Spleen (tissue), 11 donors: ENCODE measurements at regions not wholly inside any gene's neighbourhood (a gene's known extent, or its start where the extent isn't known, plus 50 kb on each side); places are given as distances from the start of the nearest gene placed in this dataset.

Experiments
- DNase-seq: peaks from one replicate; pipeline ENCODE4 v3.0.0-alpha.2; 2020
- H3K27ac ChIP-seq, 8 donors: fragments of 200-600 bp; sonication (generic) in 7 of 8; 1 replicate in 4 of 8; 2 replicates in 4 of 8; pipeline versions ENCODE4 v1.5.0 to v1.8.0; 2016 to 2021; ENCODE audit warnings: inconsistent platforms in 4 of 8, mild to moderate bottlenecking in 4 of 8, moderate library complexity in 1 of 8
- H3K27me3 ChIP-seq, 7 donors: fragments of 200-600 bp; sonication (generic) in 6 of 7; replicated peaks in 1 of 7; 1 replicate in 4 of 7; 2 replicates in 3 of 7; pipeline versions ENCODE4 v1.5.0 to v1.8.0; 2016 to 2021; ENCODE audit warnings: inconsistent platforms in 3 of 7, mild to moderate bottlenecking in 1 of 7
- H3K36me3 ChIP-seq, 6 donors: fragments of 200-600 bp; sonication (generic) in 5 of 6; 1 replicate in 4 of 6; 2 replicates in 2 of 6; pipeline versions ENCODE4 v1.5.0 to v1.8.0; 2016 to 2021; ENCODE audit warnings: inconsistent platforms in 2 of 6
- H3K4me1 ChIP-seq, 6 donors: fragments of 200-600 bp; sonication (generic) in 5 of 6; 1 replicate in 3 of 6; 2 replicates in 3 of 6; pipeline versions ENCODE4 v1.5.0 to v1.8.0; 2016 to 2021; ENCODE audit warnings: inconsistent platforms in 3 of 6
- H3K4me3 ChIP-seq, 8 donors: fragments of 200-600 bp; sonication (generic) in 7 of 8; 1 replicate in 4 of 8; 2 replicates in 4 of 8; pipeline versions ENCODE4 v1.5.0 to v1.8.0; 2016 to 2021; ENCODE audit warnings: inconsistent platforms in 4 of 8, mild to moderate bottlenecking in 4 of 8, moderate library complexity in 2 of 8
- H3K9me3 ChIP-seq, 8 donors: fragments of 200-600 bp; sonication (generic) in 7 of 8; 1 replicate in 4 of 8; 2 replicates in 4 of 8; pipeline versions ENCODE4 v1.5.0 to v1.8.0; 2016 to 2021; ENCODE audit warnings: inconsistent platforms in 4 of 8
- POLR2A ChIP-seq, 3 donors: fragments of 450-650 bp; IDR thresholded peaks; one replicate each; pipeline ENCODE4 v1.5.1; 2017; ENCODE audit warnings: antibody characterized with exemption in 3 of 3, mild to moderate bottlenecking in 1 of 3
- POLR2AphosphoS5 ChIP-seq, 3 donors: sonication (generic); formaldehyde crosslinking; IDR thresholded peaks; one replicate each; pipeline ENCODE4 v1.5.1; 2017; ENCODE audit warnings: antibody characterized with exemption in 3 of 3
- WGBS, 5 donors: extraction: QIAGEN DNeasy Blood & Tissue Kit in 3 of 5; methylation state at CpG; one replicate each; pipeline versions ENCODE4 v1.1.5 to v1.1.7; 2013 to 2018; 5-methylcytosine and 5-hydroxymethylcytosine counted together
- intact Hi-C: fragments of 100-400 bp; cut with DNase I; formaldehyde crosslinking; loops from one replicate; pipeline ENCODE4 v1.15.0; 2023; ENCODE audit warnings: low total_unique reads
- TF ChIP-seq, protein P1 (sequence below), 11 experiments: fragments of 200-600 bp in 7 of 11; fragments of 450-650 bp in 4 of 11; sonication (generic) in 4 of 11; IDR thresholded peaks in 8 of 11; conservative IDR thresholded peaks in 3 of 11; 1 replicate in 7 of 11; 2 replicates in 4 of 11; pipeline versions ENCODE4 v1.4.0 to v1.8.0; 2016 to 2021; ENCODE audit warnings: antibody characterized with exemption in 11 of 11, inconsistent platforms in 4 of 11, mild to moderate bottlenecking in 1 of 11
- donor health status: healthy with polysubstance abuse.
- donor health status: DM: no; HTN: no; CAD: no; lungs with moderate emphysema.
- donor health status: DM: no; HTN: no; CAD: no.
- donor health status: Bipolar disorder and iron deficiency.
- donor health status: healthy.
- donor health status: DM: no; HTN: no; CAD: no.
- donor health status: DM: yes; HTN: yes; CAD: no.

DNA sequence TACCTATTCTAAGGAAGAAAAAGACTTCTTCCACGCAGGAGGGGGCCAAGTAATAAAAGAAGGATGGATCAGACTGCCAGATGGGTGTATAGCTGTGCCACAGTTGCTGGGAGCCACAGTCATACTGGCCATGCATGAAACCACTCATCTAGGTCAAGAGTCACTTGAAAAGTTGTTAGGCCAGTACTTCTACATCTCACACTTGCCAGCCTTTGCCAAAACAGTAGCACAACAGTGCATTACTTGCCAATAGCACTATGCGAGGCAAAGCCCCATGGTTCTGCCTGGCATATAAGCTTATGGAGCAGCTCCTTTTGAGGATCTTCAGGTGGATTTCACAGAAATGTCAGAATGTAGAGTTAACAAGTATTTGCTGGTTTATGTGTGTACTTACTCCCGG, 735.0 kb downstream of the NLGN4Y start:
- no peak for DNase-seq
- Histone ChIP-seq H3K27me3 (no peaks in the 10 kb centered on the region), H3K4me3 (no peak overlapping the region), H3K27ac (no peak overlapping the region), H3K4me1 (no peaks in the 10 kb centered on the region), H3K9me3 (no peaks in the 10 kb centered on the region), H3K36me3 (no peaks in the 10 kb centered on the region)
- no peak for TF ChIP-seq POLR2AphosphoS5 (IDR thresholded peaks at IDR 0.05)
- TF ChIP-seq POLR2A (IDR thresholded peaks at IDR 0.05) = no peak
- TF ChIP-seq, protein P1, sequence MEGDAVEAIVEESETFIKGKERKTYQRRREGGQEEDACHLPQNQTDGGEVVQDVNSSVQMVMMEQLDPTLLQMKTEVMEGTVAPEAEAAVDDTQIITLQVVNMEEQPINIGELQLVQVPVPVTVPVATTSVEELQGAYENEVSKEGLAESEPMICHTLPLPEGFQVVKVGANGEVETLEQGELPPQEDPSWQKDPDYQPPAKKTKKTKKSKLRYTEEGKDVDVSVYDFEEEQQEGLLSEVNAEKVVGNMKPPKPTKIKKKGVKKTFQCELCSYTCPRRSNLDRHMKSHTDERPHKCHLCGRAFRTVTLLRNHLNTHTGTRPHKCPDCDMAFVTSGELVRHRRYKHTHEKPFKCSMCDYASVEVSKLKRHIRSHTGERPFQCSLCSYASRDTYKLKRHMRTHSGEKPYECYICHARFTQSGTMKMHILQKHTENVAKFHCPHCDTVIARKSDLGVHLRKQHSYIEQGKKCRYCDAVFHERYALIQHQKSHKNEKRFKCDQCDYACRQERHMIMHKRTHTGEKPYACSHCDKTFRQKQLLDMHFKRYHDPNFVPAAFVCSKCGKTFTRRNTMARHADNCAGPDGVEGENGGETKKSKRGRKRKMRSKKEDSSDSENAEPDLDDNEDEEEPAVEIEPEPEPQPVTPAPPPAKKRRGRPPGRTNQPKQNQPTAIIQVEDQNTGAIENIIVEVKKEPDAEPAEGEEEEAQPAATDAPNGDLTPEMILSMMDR (IDR thresholded peaks at IDR 0.05 in 8 of 11, conservative IDR thresholded peaks at IDR 0.05 in 3 of 11) = no peak
- WGBS, 5 donors = 53 to 75% (median 74%) methylated on average over 2 to 3 of the region's 3 CpGs; no CpG with 5 or more reads in 2 of the 5 donors
- intact Hi-C loops = no loop called here

DNA sequence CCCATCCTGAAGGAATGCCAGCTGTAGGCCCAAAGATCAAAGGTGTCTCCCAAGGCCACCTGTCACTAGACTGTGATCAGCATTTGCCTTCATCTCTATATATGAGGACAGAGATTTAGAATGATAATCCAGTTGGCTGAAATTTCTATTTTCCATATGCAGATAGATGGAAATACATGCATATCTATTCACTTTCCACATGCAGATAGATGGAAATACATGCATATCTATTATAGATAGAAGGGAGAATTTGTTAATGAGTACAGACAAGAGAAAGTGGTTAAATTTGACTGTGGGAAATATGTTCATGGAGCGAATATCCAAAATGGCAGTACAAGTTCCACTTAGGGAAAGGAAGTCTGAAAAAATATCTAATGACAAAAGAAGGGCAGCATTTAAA, 762.2 kb downstream of the NLGN4Y start:
- Histone ChIP-seq H3K9me3 (no peaks in the 10 kb centered on the region), H3K4me1 (no peaks in the 10 kb centered on the region), H3K27ac (no peak overlapping the region), H3K27me3 (no peaks in the 10 kb centered on the region), H3K36me3 (no peaks in the 10 kb centered on the region), H3K4me3 (no peak overlapping the region)
- WGBS, 5 donors = 67 to 92% (median 78%) methylated on average over 1 of the region's 1 CpG; no CpG with 5 or more reads in 2 of the 5 donors
- DNase-seq = no peak
- intact Hi-C loops = no loop called here
- no peak for TF ChIP-seq POLR2AphosphoS5 (IDR thresholded peaks at IDR 0.05)
- TF ChIP-seq, protein P1 (IDR thresholded peaks at IDR 0.05 in 8 of 11, conservative IDR thresholded peaks at IDR 0.05 in 3 of 11) = no peak
- no peak for TF ChIP-seq POLR2A (IDR thresholded peaks at IDR 0.05)

DNA sequence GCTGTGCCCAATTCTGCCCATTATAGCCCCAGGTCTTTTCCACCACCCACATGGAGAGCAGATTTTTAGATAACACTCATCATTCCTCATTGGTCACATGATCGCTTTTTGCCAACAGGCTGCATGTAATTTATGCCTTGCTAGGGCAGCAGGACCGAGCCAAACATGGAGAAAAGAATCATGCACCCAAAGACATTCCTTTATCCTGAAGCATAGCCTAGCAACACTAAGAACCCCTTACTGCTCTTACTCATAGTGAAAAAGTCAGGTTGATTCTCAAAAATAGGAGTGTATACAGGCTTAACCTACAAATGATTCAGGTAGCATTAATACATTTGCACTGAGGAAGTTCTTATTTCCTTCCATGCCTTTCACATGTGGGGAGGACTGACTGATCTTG, 765.5 kb downstream of the NLGN4Y start:
- TF ChIP-seq, protein P1 (IDR thresholded peaks at IDR 0.05 in 8 of 11, conservative IDR thresholded peaks at IDR 0.05 in 3 of 11) = no peak
- TF ChIP-seq POLR2A (IDR thresholded peaks at IDR 0.05) = no peak
- no peak for TF ChIP-seq POLR2AphosphoS5 (IDR thresholded peaks at IDR 0.05)
- Histone ChIP-seq H3K9me3 (no peaks in the 10 kb centered on the region), H3K36me3 (no peaks in the 10 kb centered on the region), H3K27ac (no peak overlapping the region), H3K27me3 (no peaks in the 10 kb centered on the region), H3K4me3 (no peak overlapping the region), H3K4me1 (no peaks in the 10 kb centered on the region)
- 81 to 85% (median 81%) methylated on average over 2 of the region's 2 CpGs; no CpG with 5 or more reads in 2 of the 5 donors for WGBS, 5 donors
- no peak for DNase-seq
- intact Hi-C loops = no loop called here

DNA sequence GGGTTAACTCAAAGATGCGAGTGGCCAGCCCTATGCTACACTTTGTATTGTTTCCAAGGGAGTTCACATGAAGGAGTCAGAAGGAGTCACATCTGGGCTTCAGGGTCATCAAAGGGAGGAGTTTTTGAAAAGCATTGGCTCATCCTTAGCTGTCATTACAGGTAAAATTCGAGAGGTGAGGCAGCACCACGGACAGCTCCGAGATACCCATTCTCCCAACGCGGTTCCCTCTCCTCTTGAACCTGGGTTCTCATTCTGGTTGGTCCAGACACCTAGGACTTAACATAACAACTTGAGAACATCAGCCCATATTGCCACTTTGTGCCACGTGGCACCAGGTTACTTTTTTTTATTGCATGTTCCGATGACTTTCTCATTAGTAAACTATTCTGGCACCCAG, 768.6 kb downstream of the NLGN4Y start:
- H3K4me3 ChIP-seq = no peak overlapping the region
- intact Hi-C loops = no loop called here
- H3K36me3 ChIP-seq = no peaks in the 10 kb centered on the region
- no peak overlapping the region for H3K27ac ChIP-seq
- 55 to 66% (median 61%) methylated on average over 8 of the region's 8 CpGs; no CpG with 5 or more reads in 2 of the 5 donors for WGBS, 5 donors
- DNase-seq = no peak
- TF ChIP-seq POLR2A (IDR thresholded peaks at IDR 0.05) = no peak
- TF ChIP-seq, protein P1 (IDR thresholded peaks at IDR 0.05 in 8 of 11, conservative IDR thresholded peaks at IDR 0.05 in 3 of 11) = no peak
- no peak for TF ChIP-seq POLR2AphosphoS5 (IDR thresholded peaks at IDR 0.05)
- no peaks in the 10 kb centered on the region for H3K4me1 ChIP-seq
- no peaks in the 10 kb centered on the region for H3K27me3 ChIP-seq
- H3K9me3 ChIP-seq = no peaks in the 10 kb centered on the region
